ENCODE measurements at regions not wholly inside any gene's neighbourhood (a gene's known extent, or its start where the extent isn't known, plus 50 kb on each side); places are given as distances from the start of the nearest gene placed in this dataset.

DNA sequence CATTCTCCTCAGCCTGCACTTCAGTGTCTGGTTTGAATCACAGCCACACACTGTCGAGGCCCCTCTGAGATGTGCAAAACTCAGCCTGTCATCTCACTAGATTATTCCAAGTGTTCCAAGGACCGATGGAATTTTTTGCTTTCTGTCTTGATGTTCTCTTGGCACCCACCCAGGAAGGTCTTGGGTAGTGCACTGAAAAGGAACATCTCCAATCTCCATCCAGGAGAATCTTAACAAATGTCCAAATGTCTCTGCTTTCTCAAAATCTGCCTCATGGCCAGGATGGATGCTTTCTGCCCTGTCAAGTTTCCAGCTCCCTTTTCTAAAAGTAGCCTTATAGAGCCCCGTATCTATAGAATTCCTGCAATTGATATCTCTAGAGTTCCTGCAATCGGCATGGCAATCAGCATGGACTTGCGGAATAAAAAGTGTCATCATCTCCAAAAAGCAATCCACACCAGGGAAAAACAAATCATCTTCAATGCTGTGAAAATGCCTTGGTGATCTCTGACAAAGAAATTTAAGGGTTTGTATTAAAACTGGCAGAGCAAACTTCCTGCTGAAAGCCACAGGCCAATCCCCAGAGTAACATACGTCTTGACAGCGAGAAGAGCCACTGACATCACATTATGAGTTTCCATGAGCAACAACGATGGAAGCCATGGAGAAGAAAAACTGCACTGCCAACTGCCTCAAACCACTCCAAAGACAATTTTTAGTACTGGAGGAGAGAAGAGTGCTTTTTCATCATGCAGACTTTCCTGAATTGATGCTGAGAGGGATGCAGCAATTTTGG, 215.3 kb upstream of the FAM9B start:
- Histone ChIP-seq H3K56ac (ENCODE audit: extremely low read depth, insufficient read depth, low read length) (no peak overlapping the region), H2BK15ac (ENCODE audit: low read depth, low read length) (no peak overlapping the region), H4K5ac (ENCODE audit: low read depth, low read length) (no peak overlapping the region), H3K4ac (ENCODE audit: low read depth, low read length) (no peak overlapping the region), H2AK9ac (replicated peaks; ENCODE audit: low read depth, low read length, poor library complexity) (no peak overlapping the region), H3K36me3 (ENCODE audit: control insufficient read depth, insufficient read depth, low read length) (no peaks in the 10 kb centered on the region), H3K9ac (ENCODE audit: low read depth, low read length) (no peak overlapping the region), H3K79me1 (ENCODE audit: low read depth in 1 of 2, low read length in 2 of 2) (no peaks in the 10 kb centered on the region), H3K4me3 (ENCODE audit: insufficient read depth, low read depth, low read length) (no peak overlapping the region), H3K4me1 (ENCODE audit: control insufficient read depth, insufficient read depth, low read length) (no peaks in the 10 kb centered on the region), H3K4me2 (ENCODE audit: low read depth, low read length) (no peak overlapping the region), H4K20me1 (ENCODE audit: insufficient read depth, low read length) (no peaks in the 10 kb centered on the region), H2AFZ (replicated peaks; ENCODE audit: low read length, poor library complexity) (no peak overlapping the region), H3K27me3 (ENCODE audit: control insufficient read depth, insufficient read depth, low read length) (no peaks in the 10 kb centered on the region), H3K9me3 (ENCODE audit: control insufficient read depth, insufficient read depth, low read length) (no peaks in the 10 kb centered on the region), H2AK5ac (ENCODE audit: low read depth, low read length) (no peak overlapping the region), H2BK20ac (ENCODE audit: low read depth, low read length) (no peak overlapping the region), H2BK5ac (ENCODE audit: low read depth, low read length, poor library complexity, severe bottlenecking) (no peak overlapping the region), H3K14ac (replicated peaks; ENCODE audit: low read depth, low read length) (no peak overlapping the region), H4K8ac (ENCODE audit: low read depth in 2 of 2, low read length in 2 of 2) (no peak overlapping the region), H2BK120ac (ENCODE audit: low read depth, low read length) (no peak overlapping the region), H3K23ac (ENCODE audit: low read depth, low read length) (no peak overlapping the region), H4K91ac (ENCODE audit: insufficient read depth, low read depth, low read length) (no peak overlapping the region), H3K27ac (ENCODE audit: insufficient read depth, low read length) (no peak overlapping the region), H3K9me1 (ENCODE audit: insufficient read depth, low read length) (no peaks in the 10 kb centered on the region), H3K18ac (ENCODE audit: low read depth, low read length) (no peak overlapping the region)
- ChIA-PET POLR2A (ENCODE audit: unreplicated experiment) (no interaction called here), CTCF (no interaction called here)
- DNase-seq (no peak), ATAC-seq (ENCODE audit: low read depth) (no peak)
- intact Hi-C loops (cut with micrococcal nuclease) (no loop called here), dilution Hi-C loops (cut with HindIII; ENCODE audit: low sequenced_read_pairs, unreplicated experiment) (no loop called here), in situ Hi-C loops (cut with MboI; ENCODE audit: low sequenced_read_pairs) (no loop called here)
- no TSS peak for BruUV-seq (replicated peaks)
- WGBS, 2 experiments (ENCODE audit: extremely low coverage in 2 of 2, insufficient read length in 1 of 2), result 33% methylated on average over 1 of the region's 8 CpGs; no CpG with 5 or more reads in 1 of the 2 experiments
- TF ChIP-seq CHD1 (IDR thresholded peaks at IDR 0.05; ENCODE audit: low read depth, low read length) (no peak), MAZ (IDR thresholded peaks at IDR 0.05; ENCODE audit: borderline replicate concordance, low read depth, low read length) (no peak), RCOR1 (IDR thresholded peaks at IDR 0.05; ENCODE audit: insufficient replicate concordance, low read length) (no peak), POLR2A (IDR thresholded peaks at IDR 0.05; ENCODE audit: low read depth, low read length) (no peak)
- TF ChIP-seq, protein P1, sequence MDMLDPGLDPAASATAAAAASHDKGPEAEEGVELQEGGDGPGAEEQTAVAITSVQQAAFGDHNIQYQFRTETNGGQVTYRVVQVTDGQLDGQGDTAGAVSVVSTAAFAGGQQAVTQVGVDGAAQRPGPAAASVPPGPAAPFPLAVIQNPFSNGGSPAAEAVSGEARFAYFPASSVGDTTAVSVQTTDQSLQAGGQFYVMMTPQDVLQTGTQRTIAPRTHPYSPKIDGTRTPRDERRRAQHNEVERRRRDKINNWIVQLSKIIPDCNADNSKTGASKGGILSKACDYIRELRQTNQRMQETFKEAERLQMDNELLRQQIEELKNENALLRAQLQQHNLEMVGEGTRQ (IDR thresholded peaks at IDR 0.05; ENCODE audit: low read depth, low read length), result no peak

Data from IMR-90 (cell line).